Esophagus squamous epithelium (tissue), 4 donors: ENCODE measurements at regions not wholly inside any gene's neighbourhood (a gene's known extent, or its start where the extent isn't known, plus 50 kb on each side); places are given as distances from the start of the nearest gene placed in this dataset.

Experiments used
- POLR2A ChIP-seq, 4 donors: fragments of 450-650 bp; IDR thresholded peaks; one replicate each; pipeline ENCODE4 v1.6.1; 2017; ENCODE audit warnings: antibody characterized with exemption in 4 of 4, mild to moderate bottlenecking in 4 of 4, moderate library complexity in 3 of 4
- TF ChIP-seq, protein P1 (sequence below), 6 experiments: fragments of 450-650 bp in 4 of 6; fragments of 200-600 bp in 2 of 6; sonication (generic) in 2 of 6; IDR thresholded peaks; one replicate each; pipeline ENCODE4 v1.5.1; 2016 to 2019; ENCODE audit warnings: antibody characterized with exemption in 6 of 6, mild to moderate bottlenecking in 4 of 6, moderate library complexity in 4 of 6

DNA sequence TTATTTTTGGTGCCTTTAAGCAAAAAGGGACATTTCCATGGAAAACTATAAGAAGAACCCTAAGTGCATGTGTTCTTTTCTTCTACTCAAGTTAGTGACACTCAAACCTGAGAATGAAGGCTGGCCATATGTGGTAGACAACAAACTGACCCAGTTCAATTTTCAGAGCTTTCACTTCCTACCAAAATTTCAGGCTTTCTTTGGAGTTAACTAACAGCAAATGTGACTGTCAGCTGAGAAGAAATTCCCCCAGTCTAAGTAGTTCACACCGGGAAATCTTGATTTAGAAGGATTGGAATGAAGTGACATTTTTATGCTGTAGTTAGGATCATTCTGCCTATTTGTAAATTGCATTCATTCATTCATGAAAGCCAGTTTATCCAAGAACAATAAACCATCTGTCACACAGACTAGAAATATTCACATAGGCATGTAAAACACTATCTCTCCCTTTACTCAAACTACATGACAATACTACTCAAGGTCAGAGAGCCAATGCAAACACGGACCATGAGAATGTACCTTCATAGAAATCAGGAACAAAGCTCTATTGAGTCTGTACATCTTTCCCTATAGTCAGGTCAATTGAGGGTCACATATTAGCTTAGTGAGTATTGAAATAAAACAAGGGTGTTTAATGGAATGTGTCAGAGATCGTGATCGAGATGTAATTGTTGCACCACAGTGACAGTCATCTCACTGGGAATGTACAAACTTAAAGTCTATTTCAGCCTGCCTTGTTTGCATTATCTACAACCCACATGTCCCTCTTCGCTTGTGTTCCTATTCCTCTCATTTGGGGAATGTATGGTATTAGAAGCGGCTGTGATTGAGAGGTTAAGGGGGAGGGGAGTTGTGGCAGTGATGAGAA, 113.8 kb upstream of the TGFBR2 start:
- TF ChIP-seq, protein P1, sequence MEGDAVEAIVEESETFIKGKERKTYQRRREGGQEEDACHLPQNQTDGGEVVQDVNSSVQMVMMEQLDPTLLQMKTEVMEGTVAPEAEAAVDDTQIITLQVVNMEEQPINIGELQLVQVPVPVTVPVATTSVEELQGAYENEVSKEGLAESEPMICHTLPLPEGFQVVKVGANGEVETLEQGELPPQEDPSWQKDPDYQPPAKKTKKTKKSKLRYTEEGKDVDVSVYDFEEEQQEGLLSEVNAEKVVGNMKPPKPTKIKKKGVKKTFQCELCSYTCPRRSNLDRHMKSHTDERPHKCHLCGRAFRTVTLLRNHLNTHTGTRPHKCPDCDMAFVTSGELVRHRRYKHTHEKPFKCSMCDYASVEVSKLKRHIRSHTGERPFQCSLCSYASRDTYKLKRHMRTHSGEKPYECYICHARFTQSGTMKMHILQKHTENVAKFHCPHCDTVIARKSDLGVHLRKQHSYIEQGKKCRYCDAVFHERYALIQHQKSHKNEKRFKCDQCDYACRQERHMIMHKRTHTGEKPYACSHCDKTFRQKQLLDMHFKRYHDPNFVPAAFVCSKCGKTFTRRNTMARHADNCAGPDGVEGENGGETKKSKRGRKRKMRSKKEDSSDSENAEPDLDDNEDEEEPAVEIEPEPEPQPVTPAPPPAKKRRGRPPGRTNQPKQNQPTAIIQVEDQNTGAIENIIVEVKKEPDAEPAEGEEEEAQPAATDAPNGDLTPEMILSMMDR (IDR thresholded peaks at IDR 0.05): no peak
- TF ChIP-seq POLR2A (IDR thresholded peaks at IDR 0.05): no peak
